Fibroblast of peridontal ligament (primary cell): ENCODE measurements at regions not wholly inside any gene's neighbourhood (a gene's known extent, or its start where the extent isn't known, plus 50 kb on each side); places are given as distances from the start of the nearest gene placed in this dataset.

Source experiments
- DNase-seq: peaks from one replicate; pipeline ENCODE4 v3.0.0-alpha.2; 2010; ENCODE audit errors: extremely low read depth

GRCh38 chr11:134535029-134536025 is 123.3 kb upstream of the B3GAT1 start:
- no peak for DNase-seq

- DNase-seq: no peak
These were observed 121.5 kb upstream of the B3GAT1 start for GRCh38 chr11:134533511-134533910.

- no peak for DNase-seq
These were observed 120.9 kb upstream of the B3GAT1 start for GRCh38 chr11:134532921-134533421.

DNA sequence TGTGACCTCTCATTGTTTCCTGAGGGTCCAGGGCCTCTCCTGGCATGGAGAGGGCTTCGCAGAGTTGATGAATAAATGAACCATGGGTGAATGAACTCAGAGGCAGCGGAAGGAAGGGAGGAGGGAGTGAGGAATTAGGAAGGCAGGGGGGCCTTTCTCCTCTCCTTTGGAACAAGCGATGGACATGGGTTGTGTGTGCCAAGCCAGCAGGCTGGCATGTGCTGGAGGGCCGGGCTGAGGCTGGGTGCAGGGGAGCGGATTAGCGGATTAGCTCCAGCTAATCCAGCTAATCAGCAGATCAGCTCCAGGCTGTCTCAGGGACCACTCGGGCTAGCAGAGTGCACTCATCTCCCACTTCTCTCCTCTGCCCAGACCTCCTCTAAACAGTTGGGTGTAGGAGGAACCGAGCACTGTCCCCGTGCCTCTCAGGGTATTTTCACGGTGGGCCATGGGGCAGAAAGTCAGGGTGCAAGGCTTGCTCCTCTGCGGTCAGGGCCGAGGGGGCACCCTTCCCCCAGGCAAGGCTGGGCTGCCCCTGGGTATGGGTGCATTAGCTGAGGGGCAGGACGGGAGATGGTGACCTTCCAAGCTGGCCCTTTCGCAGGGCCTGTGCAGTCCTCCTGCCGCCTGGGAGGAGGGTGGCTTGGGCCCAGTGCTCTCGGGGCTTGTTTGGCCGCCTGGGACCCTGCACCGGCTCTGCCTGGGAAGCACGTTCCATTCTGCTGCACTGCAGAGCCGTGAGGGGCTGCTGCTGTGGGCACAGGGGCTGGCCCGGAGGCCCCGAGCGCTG is 120.3 kb upstream of the B3GAT1 start:
- DNase-seq: no peak

DNA sequence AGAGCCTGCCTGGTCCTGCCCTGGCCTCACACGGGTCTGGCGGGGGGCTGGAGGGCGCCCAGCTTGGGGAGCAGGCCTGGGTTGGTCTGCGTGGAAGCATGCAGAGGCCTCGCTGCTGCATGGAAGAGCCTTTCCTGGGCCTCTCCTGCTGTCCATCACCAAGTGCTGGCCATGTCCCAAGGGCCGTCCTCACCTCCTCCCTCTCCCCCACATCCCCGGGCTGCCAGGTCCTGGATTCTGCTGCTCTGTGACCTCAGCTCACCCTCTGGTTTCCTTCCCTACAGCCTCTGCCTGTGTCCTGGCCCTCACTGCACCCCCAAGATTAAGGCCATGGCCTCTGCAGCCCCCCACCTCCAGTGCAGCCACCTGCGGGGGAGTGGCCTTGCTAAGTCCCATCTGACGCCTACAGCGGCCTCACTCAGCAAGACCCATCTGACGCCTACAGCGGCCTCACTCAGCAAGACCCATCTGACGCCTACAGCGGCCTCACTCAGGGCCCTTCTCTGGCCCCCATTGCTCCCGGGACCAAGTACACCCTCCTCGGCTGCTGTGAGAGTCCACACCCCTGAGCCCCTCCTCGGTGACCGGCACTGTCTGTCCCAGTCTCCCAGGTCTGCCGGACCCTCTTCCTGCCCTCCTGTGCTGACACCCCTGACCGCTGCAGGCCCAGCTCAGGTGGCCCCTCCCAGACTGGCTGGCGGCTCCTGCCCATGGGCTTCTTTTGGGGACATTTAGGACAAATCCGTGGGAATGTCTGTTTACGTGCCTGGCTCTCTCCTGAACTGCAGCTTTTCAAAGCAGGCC is 119.5 kb upstream of the B3GAT1 start:
- DNase-seq: no peak

GRCh38 chr11:134530636-134531326 is 118.7 kb upstream of the B3GAT1 start:
- DNase-seq: no peak

DNA sequence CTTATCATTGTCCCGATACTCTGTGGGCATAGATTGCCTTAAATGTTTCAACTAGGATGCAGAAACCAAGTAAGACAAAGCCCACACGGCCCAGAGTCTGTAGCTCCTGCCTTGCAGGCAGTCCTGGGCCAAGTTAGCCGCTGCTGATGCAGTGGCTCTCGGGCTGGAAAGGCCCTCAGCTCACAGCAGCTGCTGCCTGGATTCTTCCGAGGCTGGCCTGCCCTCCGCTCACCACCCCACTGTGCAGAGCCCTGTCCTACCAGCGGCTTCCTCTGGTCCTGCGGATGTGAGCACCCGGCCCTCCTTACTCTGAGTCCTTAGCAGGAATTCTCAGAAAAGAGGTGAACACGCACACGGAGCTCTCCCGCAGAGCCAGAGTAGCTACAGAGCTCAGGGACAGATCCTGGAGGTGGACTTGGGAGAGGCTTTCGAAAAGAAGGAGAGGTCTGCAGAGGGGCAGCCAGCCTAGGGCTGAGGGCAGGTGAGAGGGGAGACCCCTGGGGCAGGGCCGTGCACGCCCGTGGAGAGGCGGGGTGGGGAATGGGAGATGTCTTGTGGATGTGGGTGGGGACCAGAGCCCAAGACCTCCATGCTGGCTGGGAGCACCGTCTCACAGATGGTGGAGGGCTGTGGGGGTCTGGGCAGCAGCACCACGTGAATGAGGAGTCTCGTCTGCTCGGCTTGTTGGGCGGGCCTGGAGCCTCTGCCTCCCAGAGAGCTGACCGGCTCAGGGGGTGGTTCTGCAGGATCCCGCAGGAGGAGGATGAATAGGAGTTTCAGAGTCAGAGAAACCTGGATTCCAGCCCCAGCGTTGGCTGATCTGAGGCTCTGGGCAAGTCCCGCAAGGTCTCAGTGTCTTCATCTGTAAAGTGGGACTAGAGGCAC is 117.4 kb upstream of the B3GAT1 start:
- DNase-seq: no peak

DNA sequence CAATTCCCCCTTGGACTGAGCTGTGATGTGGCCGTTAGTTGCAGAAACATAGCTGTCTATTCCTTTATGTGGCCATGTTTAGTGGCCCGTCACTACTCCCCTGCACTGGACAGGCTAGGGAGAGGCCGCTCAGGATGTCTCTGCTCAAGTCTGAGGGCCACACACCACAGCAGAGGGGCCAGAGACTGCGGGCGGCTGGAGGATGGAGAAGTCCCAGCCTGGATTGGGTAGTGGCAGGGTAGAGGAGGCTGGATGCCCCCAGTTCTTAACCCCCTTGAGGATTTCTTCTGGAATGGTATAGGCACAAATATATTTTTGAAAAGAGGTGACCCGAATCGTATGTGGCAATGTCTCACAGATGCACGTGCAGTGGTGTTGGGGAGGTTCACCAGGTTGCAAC is 116.4 kb upstream of the B3GAT1 start:
- no peak for DNase-seq

DNA sequence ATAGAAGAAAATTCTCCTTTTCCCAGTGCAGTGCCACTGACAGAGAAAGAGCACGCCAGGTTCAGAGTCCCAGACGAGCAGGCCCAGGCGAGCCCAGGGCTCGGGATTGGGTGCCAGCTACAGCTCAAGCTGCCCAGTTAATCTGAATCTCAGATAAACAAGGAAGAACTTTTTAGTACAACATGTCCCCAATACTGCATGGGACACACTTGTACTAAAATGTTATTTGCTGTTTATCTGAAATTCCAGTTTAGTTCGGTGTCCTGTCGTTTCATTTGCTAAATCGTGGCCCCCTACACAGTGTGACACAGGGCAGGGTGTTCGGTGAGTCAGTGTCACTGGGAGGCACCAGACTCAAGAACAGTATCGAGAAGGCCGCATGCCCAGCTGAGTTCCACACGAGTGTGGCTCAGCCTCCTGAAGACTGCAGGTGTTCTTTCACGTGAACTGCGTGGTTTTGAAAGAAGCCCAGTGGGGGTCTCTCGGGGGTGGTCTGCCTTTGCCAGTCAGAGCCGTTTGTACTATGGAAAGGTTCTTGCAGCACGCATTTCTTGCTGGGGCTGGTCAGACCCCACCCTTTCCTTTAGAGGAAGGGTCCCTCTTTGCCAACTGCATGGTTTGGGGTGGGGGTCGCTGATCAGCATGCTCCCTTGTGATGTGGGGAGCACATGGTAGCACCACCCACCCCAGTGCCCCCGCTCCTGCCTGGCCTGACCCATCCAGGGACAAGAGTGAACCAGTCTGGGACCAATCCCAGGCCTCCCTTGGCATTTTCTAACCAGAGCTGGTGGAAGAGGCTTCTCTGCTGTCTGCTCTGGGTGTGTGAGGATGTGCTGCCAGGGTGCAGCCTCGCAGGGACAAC is 115.6 kb upstream of the B3GAT1 start:
- DNase-seq: no peak

GRCh38 chr11:134524896-134525845 is 113.1 kb upstream of the B3GAT1 start:
- no peak for DNase-seq

DNA sequence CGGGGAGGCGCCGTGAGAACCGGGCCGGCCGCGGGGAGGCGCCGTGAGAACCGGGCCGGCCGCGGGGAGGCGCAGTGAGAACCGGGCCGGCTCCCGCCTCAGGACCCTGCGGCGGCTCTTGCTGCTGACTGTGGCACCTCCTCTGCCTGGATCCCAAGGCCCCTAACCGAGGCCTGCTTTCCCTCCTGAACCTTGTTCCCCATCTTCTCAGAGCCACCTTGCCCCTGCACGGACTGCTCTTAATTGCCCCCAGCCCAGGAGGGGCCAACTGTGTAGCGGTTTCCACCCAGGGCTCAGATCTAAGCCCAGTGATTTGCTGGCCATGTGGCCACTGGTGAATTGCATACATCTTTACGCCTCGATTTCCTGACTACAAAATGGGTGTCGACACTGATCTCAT is 112.2 kb upstream of the B3GAT1 start:
- DNase-seq: no peak

- no peak for DNase-seq
These were observed 110.9 kb upstream of the B3GAT1 start for GRCh38 chr11:134522782-134523570.

DNA sequence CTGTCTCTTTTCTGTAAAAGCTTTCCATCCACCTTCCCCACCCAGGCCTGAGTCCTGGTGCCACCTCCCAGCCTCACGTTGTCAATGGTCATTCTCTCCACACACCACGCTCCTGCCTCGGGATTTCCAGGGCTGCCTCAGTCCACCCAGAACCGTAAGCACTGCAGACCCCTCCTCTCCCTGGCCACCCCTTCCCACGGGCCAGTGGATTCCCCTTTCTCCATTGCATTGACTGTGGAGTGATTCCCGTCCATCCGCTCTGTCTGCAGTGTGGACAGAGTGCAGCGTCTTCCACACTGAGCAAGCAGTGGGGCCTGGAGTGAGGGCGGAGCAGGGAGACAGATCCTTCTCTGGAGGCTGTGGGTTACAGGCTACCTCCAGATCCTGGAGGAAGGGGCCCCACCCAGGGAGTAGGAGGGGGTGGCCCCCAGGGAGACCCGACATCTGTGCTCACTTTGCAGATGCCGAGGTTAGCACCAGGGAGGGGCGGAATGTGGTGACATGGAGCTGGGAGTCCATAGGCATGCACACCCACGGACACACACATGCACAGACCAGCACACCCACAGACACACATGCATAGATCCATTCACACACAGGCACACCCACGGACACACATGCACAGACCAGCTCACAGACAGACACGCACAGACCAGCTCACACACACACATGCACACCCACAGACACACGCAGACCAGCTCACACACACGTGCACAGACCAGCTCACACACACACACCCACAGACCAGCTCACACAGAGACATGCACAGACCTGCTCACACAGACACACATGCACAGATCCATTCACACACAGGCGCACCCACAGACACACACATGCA is 109.6 kb upstream of the B3GAT1 start:
- DNase-seq: no peak

- DNase-seq: no peak
These were observed 109.0 kb upstream of the B3GAT1 start for GRCh38 chr11:134521001-134521400.

GRCh38 chr11:134519788-134520187 is 107.7 kb upstream of the B3GAT1 start:
- DNase-seq: no peak

GRCh38 chr11:134519390-134519750 is 107.3 kb upstream of the B3GAT1 start:
- DNase-seq: no peak
